Cardiac muscle cell (in vitro differentiated cells and primary cell): ENCODE measurements at regions not wholly inside any gene's neighbourhood (a gene's known extent, or its start where the extent isn't known, plus 50 kb on each side); places are given as distances from the start of the nearest gene placed in this dataset.

ENCODE experiments used
- DNase-seq, 2 donors: peaks; one replicate each; pipeline versions ENCODE4 v3.0.0 to v3.0.0-alpha.2; 2010 to 2017; ENCODE audit warnings: low read depth in 1 of 2, low spot score in 1 of 2
- H3K27ac ChIP-seq: fragments of 200-600 bp; sonication (generic); 2 replicates; pipeline ENCODE4 v1.5.1; 2016
- H3K27me3 ChIP-seq: fragments of 200-600 bp; sonication (generic); 2 replicates; pipeline ENCODE4 v1.6.0; 2016; ENCODE audit warnings: control low read depth
- H3K36me3 ChIP-seq: fragments of 200-600 bp; sonication (generic); 2 replicates; pipeline ENCODE4 v1.5.1; 2016; ENCODE audit warnings: control low read depth
- H3K4me1 ChIP-seq: fragments of 200-600 bp; sonication (generic); 2 replicates; pipeline ENCODE4 v1.8.1; 2017; ENCODE audit warnings: low read depth, mild to moderate bottlenecking, mixed run types
- H3K4me3 ChIP-seq: fragments of 200-600 bp; sonication (generic); 2 replicates; pipeline ENCODE4 v1.5.1; 2016; ENCODE audit warnings: mild to moderate bottlenecking
- H3K9me3 ChIP-seq: fragments of 200-600 bp; sonication (generic); 2 replicates; pipeline ENCODE4 v1.5.1; 2017; ENCODE audit warnings: low read depth, mild to moderate bottlenecking, control low read depth
- TF ChIP-seq, protein P1 (sequence below): IDR thresholded peaks from 2 replicates; pipeline ENCODE4 v1.5.1; 2012; ENCODE audit warnings: low read depth, mild to moderate bottlenecking, low read length

- H3K27me3 ChIP-seq: peaks cover 21% of the 10 kb centered on the region
- H3K36me3 ChIP-seq: no peaks in the 10 kb centered on the region
- H3K9me3 ChIP-seq: no peaks in the 10 kb centered on the region
- no peak for DNase-seq
- TF ChIP-seq, protein P1, sequence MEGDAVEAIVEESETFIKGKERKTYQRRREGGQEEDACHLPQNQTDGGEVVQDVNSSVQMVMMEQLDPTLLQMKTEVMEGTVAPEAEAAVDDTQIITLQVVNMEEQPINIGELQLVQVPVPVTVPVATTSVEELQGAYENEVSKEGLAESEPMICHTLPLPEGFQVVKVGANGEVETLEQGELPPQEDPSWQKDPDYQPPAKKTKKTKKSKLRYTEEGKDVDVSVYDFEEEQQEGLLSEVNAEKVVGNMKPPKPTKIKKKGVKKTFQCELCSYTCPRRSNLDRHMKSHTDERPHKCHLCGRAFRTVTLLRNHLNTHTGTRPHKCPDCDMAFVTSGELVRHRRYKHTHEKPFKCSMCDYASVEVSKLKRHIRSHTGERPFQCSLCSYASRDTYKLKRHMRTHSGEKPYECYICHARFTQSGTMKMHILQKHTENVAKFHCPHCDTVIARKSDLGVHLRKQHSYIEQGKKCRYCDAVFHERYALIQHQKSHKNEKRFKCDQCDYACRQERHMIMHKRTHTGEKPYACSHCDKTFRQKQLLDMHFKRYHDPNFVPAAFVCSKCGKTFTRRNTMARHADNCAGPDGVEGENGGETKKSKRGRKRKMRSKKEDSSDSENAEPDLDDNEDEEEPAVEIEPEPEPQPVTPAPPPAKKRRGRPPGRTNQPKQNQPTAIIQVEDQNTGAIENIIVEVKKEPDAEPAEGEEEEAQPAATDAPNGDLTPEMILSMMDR: no peak
- no peak overlapping the region for H3K27ac ChIP-seq
- no peaks in the 10 kb centered on the region for H3K4me1 ChIP-seq
- H3K4me3 ChIP-seq: no peak overlapping the region
These were observed 174.6 kb upstream of the KBTBD8 start for GRCh38 chr3:66823532-66823931.

DNA sequence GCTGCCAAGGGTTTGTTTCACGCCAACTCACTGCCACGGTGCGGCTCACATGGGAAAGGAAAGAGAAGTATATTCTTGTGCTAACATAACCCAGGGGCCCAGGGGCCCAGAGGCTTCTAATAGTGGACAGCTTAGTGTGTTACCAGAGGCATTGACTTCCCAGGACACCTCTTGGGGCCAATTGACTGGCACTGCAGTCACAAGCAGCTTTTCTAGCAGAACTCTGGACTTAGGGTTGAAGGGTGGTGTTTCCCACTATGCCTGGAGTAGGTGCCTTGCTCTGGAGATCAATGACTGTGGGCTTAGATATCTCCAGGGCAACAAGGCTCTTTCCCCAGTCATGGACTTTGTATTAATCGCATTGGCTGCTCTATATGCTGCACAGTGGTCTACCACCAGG lies 172.7 kb upstream of the KBTBD8 start:
- no peaks in the 10 kb centered on the region for H3K36me3 ChIP-seq
- TF ChIP-seq, protein P1: no peak
- H3K4me1 ChIP-seq: no peaks in the 10 kb centered on the region
- H3K4me3 ChIP-seq: no peak overlapping the region
- no peak for DNase-seq
- no peak overlapping the region for H3K27ac ChIP-seq
- H3K27me3 ChIP-seq: peaks cover 5% of the 10 kb centered on the region
- H3K9me3 ChIP-seq: no peaks in the 10 kb centered on the region

DNA sequence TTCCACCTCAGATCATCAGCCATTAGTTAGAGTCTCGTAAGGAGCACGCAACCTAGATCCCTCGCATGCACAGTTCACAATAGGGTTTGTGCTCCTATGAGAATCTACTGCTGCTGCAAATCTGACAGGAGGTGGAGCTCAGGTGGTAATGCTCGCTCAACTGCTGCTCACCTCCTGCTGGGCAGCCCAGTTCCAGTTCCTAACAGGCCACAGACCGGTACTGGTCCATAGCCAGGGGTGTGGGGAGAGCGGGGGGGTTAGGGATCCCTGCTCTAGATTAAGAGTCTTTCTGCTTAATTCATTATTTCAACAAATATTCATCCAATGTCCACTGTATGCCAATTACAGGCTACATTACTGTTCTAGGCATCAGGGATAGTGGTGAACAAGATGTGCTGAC lies 170.4 kb upstream of the KBTBD8 start:
- Histone ChIP-seq H3K36me3 (no peaks in the 10 kb centered on the region), H3K4me3 (no peak overlapping the region), H3K9me3 (no peaks in the 10 kb centered on the region), H3K4me1 (no peaks in the 10 kb centered on the region), H3K27me3 (no peaks in the 10 kb centered on the region), H3K27ac (no peak overlapping the region)
- no peak for DNase-seq
- TF ChIP-seq, protein P1: no peak

DNA sequence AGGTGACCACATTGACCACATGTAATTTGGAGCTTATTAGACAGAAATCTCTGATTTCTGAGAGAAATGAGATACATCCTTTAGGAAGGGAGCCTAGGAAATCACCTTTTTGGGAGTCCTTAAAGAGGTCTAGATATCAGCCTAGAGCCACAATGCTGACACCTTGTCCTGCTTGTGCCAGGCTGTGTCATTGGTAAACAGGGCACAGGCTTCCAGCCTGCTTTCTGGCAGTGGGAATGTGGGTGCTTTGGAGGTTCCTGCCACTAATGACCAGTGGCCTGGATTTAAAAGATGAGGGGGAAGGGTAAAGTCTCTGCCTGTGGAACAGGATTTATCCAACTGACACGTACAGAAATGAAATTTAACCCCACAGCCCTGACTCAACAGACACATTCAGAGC lies 169.8 kb upstream of the KBTBD8 start:
- TF ChIP-seq, protein P1: no peak
- Histone ChIP-seq H3K27ac (no peak overlapping the region), H3K9me3 (no peaks in the 10 kb centered on the region), H3K27me3 (no peaks in the 10 kb centered on the region), H3K4me3 (no peak overlapping the region), H3K4me1 (no peaks in the 10 kb centered on the region), H3K36me3 (no peaks in the 10 kb centered on the region)
- no peak for DNase-seq

DNA sequence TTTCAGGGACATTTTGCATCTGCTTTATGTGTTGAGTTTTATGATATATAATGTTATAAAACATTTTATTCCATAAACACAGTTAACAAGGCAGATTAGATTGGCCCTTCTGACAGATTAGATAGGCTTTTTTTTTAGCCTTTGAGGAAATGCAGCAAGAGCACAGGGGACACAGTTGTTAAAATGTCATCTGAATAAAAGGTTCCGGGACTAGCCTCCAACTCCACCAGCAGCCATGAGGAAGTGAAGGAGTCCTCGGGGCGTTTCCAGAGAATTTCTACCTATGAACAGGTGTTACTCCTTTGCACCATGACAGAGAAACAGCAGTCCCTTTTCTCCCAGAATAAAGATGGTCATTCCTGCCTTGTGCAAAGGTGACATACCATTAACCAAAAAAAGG lies 167.8 kb upstream of the KBTBD8 start:
- Histone ChIP-seq H3K4me1 (no peaks in the 10 kb centered on the region), H3K9me3 (no peaks in the 10 kb centered on the region), H3K27ac (no peak overlapping the region), H3K27me3 (no peaks in the 10 kb centered on the region), H3K4me3 (no peak overlapping the region), H3K36me3 (no peaks in the 10 kb centered on the region)
- DNase-seq: no peak
- TF ChIP-seq, protein P1: no peak

- TF ChIP-seq, protein P1: no peak
- H3K4me3 ChIP-seq: no peak overlapping the region
- H3K9me3 ChIP-seq: no peaks in the 10 kb centered on the region
- H3K27ac ChIP-seq: no peak overlapping the region
- no peaks in the 10 kb centered on the region for H3K4me1 ChIP-seq
- no peaks in the 10 kb centered on the region for H3K36me3 ChIP-seq
- DNase-seq: no peak
- H3K27me3 ChIP-seq: no peaks in the 10 kb centered on the region
These were observed 166.2 kb upstream of the KBTBD8 start for GRCh38 chr3:66831931-66832330.
